Suprapubic skin (tissue), 4 donors: ENCODE measurements at regions not wholly inside any gene's neighbourhood (a gene's known extent, or its start where the extent isn't known, plus 50 kb on each side); places are given as distances from the start of the nearest gene placed in this dataset.

Experiments
- DNase-seq, 2 donors: peaks; one replicate each; pipeline ENCODE4 v3.0.0-alpha.2; 2019; ENCODE audit warnings: low spot score in 2 of 2
- H3K27ac ChIP-seq: fragments of 200-600 bp; sonication (generic); one replicate; pipeline ENCODE4 v1.5.1; 2019
- H3K27me3 ChIP-seq: fragments of 200-600 bp; sonication (generic); one replicate; pipeline ENCODE4 v1.5.1; 2019
- H3K36me3 ChIP-seq: fragments of 200-600 bp; sonication (generic); one replicate; pipeline ENCODE4 v1.5.1; 2019
- H3K4me1 ChIP-seq: fragments of 200-600 bp; sonication (generic); one replicate; pipeline ENCODE4 v1.5.1; 2019
- H3K4me3 ChIP-seq: fragments of 200-600 bp; sonication (generic); one replicate; pipeline ENCODE4 v1.5.1; 2019; ENCODE audit warnings: mild to moderate bottlenecking
- H3K9me3 ChIP-seq: fragments of 200-600 bp; sonication (generic); one replicate; pipeline ENCODE4 v1.5.1; 2019
- EP300 ChIP-seq: sonication (generic); formaldehyde crosslinking; IDR thresholded peaks from one replicate; pipeline ENCODE4 v1.6.1; 2017; ENCODE audit warnings: antibody characterized with exemption
- POLR2A ChIP-seq, 2 donors: fragments of 450-650 bp; IDR thresholded peaks; one replicate each; pipeline ENCODE4 v1.6.1; 2017; ENCODE audit warnings: antibody characterized with exemption in 2 of 2, mild to moderate bottlenecking in 2 of 2, moderate library complexity in 2 of 2
- POLR2AphosphoS5 ChIP-seq, 3 donors: sonication (generic); formaldehyde crosslinking; IDR thresholded peaks; one replicate each; pipeline ENCODE4 v1.6.1; 2017; ENCODE audit warnings: antibody characterized with exemption in 3 of 3
- WGBS: methylation state at CpG from one replicate; pipeline ENCODE4 v1.1.5; 2018; 5-methylcytosine and 5-hydroxymethylcytosine counted together
- TF ChIP-seq, protein P1 (sequence below), 2 donors: fragments of 200-600 bp in 1 of 2; fragments of 450-650 bp in 1 of 2; sonication (generic) in 1 of 2; IDR thresholded peaks; one replicate each; pipeline ENCODE4 v1.5.1; 2016 to 2019; ENCODE audit warnings: antibody characterized with exemption in 2 of 2, mild to moderate bottlenecking in 1 of 2, moderate library complexity in 1 of 2

DNA sequence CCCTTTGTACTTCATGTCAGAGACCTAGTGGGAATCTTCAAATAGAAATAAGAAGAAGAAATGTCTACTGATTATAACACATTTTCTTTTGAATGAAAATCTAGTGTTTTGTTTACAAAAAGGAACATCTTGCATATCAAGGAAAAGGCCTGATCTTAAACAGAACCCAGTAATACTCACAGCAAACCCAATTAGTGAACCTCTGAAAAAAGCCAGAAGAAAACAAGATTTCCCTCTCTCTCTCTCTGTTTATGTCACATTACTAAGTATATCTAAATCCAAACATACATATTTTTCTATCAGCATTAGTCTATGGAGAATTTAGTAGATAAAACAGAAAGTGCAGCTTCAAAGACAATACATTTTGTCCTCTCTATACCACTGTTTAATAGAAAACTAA lies 457.9 kb downstream of the NR2F1-AS1 start:
- H3K4me3 ChIP-seq, result no peak overlapping the region
- TF ChIP-seq EP300, result no peak
- no peak for TF ChIP-seq POLR2AphosphoS5 (IDR thresholded peaks at IDR 0.05)
- TF ChIP-seq, protein P1, sequence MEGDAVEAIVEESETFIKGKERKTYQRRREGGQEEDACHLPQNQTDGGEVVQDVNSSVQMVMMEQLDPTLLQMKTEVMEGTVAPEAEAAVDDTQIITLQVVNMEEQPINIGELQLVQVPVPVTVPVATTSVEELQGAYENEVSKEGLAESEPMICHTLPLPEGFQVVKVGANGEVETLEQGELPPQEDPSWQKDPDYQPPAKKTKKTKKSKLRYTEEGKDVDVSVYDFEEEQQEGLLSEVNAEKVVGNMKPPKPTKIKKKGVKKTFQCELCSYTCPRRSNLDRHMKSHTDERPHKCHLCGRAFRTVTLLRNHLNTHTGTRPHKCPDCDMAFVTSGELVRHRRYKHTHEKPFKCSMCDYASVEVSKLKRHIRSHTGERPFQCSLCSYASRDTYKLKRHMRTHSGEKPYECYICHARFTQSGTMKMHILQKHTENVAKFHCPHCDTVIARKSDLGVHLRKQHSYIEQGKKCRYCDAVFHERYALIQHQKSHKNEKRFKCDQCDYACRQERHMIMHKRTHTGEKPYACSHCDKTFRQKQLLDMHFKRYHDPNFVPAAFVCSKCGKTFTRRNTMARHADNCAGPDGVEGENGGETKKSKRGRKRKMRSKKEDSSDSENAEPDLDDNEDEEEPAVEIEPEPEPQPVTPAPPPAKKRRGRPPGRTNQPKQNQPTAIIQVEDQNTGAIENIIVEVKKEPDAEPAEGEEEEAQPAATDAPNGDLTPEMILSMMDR (IDR thresholded peaks at IDR 0.05), result no peak
- no peak for TF ChIP-seq POLR2A (IDR thresholded peaks at IDR 0.05)
- H3K27ac ChIP-seq, result no peak overlapping the region

DNA sequence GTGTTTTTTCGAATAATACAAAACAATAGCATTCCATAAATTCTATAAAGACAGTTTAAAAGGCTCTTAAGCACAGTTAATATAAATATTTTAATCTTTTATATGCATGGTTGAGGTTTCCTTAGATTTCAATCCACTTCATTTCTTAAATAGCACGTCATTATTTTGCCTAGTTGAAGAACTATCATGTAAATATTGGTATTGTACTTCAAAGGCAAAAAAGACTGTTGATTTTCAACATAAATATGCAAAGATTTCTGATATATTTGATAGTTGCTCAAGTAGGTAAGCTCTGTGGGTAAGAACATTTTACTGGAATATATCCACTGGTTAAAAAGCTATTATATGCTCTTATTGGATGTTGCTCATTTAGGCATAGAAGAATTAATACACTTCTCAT lies 458.6 kb downstream of the NR2F1-AS1 start:
- DNase-seq, result no peak
- H3K4me3 ChIP-seq, result no peak overlapping the region
- 91% methylated on average over 2 of the region's 2 CpGs for WGBS

More for the DNA sequence above, 457.9 kb downstream of the NR2F1-AS1 start:
- Histone ChIP-seq H3K9me3 (no peaks in the 10 kb centered on the region), H3K27me3 (no peaks in the 10 kb centered on the region), H3K4me1 (no peaks in the 10 kb centered on the region), H3K36me3 (no peaks in the 10 kb centered on the region)
- DNase-seq, result no peak

DNA sequence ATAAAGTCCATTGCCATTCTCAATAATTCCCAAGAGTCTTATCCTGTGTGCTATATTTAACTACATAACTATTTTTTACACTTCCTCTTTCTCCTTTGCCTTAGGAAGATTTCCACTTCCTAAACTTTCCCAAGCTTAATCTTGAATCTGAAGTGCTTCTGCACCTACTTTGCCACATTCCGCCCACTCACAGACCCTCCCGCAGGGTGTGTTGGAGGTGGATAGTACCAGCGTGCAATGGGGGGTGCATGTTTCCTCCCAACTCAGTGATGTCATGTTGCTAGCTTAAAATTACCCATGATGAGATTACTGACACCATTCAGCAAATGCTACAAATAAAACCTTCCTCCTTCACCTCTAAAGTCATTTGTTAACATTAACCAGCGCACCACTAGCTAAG lies 460.2 kb downstream of the NR2F1-AS1 start:
- TF ChIP-seq POLR2A (IDR thresholded peaks at IDR 0.05) (no peak), EP300 (no peak), POLR2AphosphoS5 (IDR thresholded peaks at IDR 0.05) (no peak)
- TF ChIP-seq, protein P1 (IDR thresholded peaks at IDR 0.05), result no peak
- no peak for DNase-seq
- Histone ChIP-seq H3K27me3 (no peaks in the 10 kb centered on the region), H3K4me1 (no peaks in the 10 kb centered on the region), H3K4me3 (no peak overlapping the region), H3K27ac (no peak overlapping the region), H3K9me3 (no peaks in the 10 kb centered on the region), H3K36me3 (no peaks in the 10 kb centered on the region)
- WGBS, result 81% methylated on average over 4 of the region's 4 CpGs

More for the DNA sequence above, 458.6 kb downstream of the NR2F1-AS1 start:
- Histone ChIP-seq H3K27ac (no peak overlapping the region), H3K27me3 (no peaks in the 10 kb centered on the region), H3K9me3 (no peaks in the 10 kb centered on the region), H3K4me1 (no peaks in the 10 kb centered on the region), H3K36me3 (no peaks in the 10 kb centered on the region)
- TF ChIP-seq EP300 (no peak), POLR2A (IDR thresholded peaks at IDR 0.05) (no peak), POLR2AphosphoS5 (IDR thresholded peaks at IDR 0.05) (no peak)
- TF ChIP-seq, protein P1 (IDR thresholded peaks at IDR 0.05), result no peak

DNA sequence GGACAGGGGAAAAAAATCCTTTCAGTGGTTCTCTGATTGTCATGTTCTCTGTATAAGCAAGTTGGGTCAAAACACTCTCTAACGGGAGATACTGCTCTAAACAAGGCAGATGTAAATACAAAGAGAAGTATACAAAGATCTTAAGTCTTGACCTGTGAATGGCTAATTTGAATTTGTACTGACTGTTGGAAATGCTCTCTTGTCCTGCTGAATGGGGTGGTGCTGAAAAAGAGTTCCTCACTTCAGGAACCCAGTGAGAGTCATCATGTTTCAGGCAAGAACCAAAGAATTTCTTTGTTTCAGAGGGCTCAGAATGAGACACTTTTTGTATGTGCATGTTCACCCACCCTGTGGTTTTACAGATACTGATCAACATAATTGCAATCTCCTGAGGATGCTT lies 461.0 kb downstream of the NR2F1-AS1 start:
- Histone ChIP-seq H3K4me1 (no peaks in the 10 kb centered on the region), H3K36me3 (no peaks in the 10 kb centered on the region), H3K4me3 (no peak overlapping the region), H3K9me3 (no peaks in the 10 kb centered on the region), H3K27me3 (no peaks in the 10 kb centered on the region), H3K27ac (no peak overlapping the region)
- no peak for DNase-seq
- WGBS, result 100% methylated on average over 1 of the region's 1 CpG
- TF ChIP-seq, protein P1 (IDR thresholded peaks at IDR 0.05), result no peak
- TF ChIP-seq POLR2AphosphoS5 (IDR thresholded peaks at IDR 0.05) (no peak), EP300 (no peak), POLR2A (IDR thresholded peaks at IDR 0.05) (no peak)

DNA sequence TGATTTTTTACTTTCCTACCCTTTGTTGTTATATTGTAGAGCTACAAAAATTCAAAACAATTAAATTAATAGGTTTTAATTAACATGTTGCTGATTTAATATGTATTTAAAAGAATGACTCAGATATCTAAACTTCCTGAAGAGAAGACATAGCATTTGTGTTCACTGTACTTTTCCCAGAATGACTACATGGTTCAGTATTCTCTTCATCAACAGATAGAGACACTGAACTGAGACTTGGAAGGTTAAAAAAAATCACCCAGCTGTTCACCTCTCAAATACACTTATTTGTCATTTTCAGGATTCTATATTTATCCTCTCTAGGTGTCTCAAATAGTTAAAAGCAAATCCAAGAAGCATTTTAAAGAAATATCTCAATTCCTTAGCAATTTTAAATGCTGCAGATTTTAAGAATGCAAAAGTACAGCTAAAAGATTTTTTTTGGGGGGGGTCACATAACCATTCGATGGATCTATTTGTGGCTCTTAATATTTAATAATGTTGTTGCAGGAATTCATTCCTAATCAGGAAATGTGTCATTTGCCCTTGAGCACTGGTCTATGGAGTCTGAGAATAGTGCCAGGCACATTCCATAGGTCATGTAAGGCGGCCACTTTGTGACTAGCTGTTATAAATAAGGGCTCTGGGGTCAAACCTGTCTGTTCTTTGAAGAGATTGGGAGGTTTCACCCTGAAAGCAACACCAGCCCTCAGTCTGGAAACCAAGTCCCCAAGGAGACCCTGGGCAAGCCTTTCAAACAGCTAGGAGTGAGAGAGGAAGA lies 463.1 kb downstream of the NR2F1-AS1 start:
- Histone ChIP-seq H3K27ac (no peak overlapping the region), H3K4me1 (no peaks in the 10 kb centered on the region), H3K27me3 (no peaks in the 10 kb centered on the region), H3K9me3 (no peaks in the 10 kb centered on the region), H3K4me3 (no peak overlapping the region), H3K36me3 (no peaks in the 10 kb centered on the region)
- TF ChIP-seq POLR2A (IDR thresholded peaks at IDR 0.05), result no peak
- TF ChIP-seq, protein P1 (IDR thresholded peaks at IDR 0.05), result no peak
- TF ChIP-seq POLR2AphosphoS5 (IDR thresholded peaks at IDR 0.05), result no peak
- no peak for TF ChIP-seq EP300
- DNase-seq, result no peak
- WGBS, result 47% methylated on average over 2 of the region's 2 CpGs
